HG03159 (cell line): ENCODE measurements at regions not wholly inside any gene's neighbourhood (a gene's known extent, or its start where the extent isn't known, plus 50 kb on each side); places are given as distances from the start of the nearest gene placed in this dataset.

ENCODE experiments used
- ATAC-seq: cut with Tn5 transposase; IDR thresholded peaks from one replicate; pipeline ENCODE4 v1.9.1; 2021; ENCODE audit warnings: mild to moderate bottlenecking, moderate library complexity; ENCODE audit not compliant: unreplicated experiment

- no peak for ATAC-seq
Observed at GRCh38 chr1:81366173-81366572, 434.6 kb upstream of the ADGRL2 start.

DNA sequence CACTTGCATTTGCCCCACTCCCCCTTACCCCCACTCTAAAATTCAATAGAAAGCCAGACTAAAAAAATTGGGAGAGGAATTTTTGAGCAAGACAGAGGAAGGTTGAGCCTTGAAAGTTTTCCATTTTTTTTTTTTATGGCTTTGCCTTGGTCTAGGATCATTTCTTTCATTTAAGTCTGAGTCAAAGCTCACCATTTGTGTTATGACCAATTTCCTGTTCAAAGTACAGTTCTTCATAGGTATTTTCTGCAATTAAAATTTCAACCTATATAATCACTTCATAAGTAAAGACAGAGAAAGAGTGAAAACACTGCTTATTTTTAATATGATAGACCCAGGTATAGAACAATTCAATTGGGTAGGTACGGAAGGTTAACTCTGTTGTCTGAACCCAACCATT is 436.6 kb upstream of the ADGRL2 start:
- no peak for ATAC-seq

DNA sequence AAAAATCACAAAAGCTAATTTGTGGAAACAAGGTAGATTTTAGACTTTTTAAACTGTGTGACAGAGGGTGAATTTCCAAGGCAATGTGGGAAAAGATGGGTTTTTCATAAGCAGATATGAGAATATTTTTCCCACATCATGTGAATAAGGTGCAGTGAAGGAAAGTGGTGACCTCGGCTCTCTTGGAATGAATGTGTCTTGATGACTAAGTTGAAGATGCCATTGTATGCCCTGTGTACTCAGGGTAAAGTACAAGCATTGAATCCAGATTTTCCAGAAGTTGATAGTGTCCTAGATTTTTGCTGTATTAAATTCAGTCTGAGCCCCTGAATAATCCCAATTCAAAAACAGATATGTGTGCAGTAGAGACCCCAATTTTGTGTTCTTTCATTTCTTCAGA is 442.6 kb upstream of the ADGRL2 start:
- no peak for ATAC-seq

GRCh38 chr1:81351864-81352263 is 448.9 kb upstream of the ADGRL2 start:
- no peak for ATAC-seq

- no peak for ATAC-seq
Observed at GRCh38 chr1:81349194-81349965, 451.4 kb upstream of the ADGRL2 start.

- ATAC-seq = no peak
Observed at GRCh38 chr1:81345110-81345509, 455.6 kb upstream of the ADGRL2 start.

DNA sequence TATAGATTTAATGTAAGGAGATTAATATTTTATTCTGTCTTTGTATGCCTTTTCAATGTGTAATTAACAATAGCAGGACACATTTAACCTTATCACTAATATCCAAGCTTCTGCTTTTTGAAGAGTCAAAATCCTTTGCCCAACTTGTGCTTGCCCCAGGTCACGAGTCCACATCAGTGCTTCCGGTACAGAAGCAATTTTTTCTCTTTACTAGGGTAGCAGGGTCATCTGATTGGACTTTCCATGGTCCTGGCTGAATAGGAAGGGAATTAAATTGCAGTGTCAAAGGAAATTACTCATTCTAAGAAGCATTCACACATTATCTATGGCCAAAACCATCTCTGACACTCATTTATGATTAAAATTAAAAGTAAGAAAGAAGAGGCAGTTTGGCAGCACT is 460.5 kb upstream of the ADGRL2 start:
- ATAC-seq = no peak

GRCh38 chr1:81337226-81337625 is 463.5 kb upstream of the ADGRL2 start:
- ATAC-seq = no peak

DNA sequence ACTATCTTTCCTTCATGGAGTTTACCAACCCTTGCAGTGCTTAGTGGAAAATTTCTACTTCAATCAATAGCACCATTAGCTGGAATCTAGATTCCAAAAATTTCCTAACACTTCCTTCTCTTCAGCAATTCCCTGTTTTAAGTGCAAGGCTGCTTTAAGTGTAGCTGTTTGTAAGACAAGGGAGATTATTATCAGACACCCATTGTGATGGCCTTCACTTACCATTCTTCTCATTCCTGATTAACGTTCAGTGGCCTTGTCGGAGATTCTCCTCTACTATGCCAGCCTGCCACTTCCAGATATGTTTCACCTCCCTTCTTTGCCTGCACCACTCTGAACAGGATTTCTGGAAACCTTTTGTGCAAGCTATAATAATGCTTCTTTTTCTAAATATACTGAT is 464.9 kb upstream of the ADGRL2 start:
- ATAC-seq = no peak

DNA sequence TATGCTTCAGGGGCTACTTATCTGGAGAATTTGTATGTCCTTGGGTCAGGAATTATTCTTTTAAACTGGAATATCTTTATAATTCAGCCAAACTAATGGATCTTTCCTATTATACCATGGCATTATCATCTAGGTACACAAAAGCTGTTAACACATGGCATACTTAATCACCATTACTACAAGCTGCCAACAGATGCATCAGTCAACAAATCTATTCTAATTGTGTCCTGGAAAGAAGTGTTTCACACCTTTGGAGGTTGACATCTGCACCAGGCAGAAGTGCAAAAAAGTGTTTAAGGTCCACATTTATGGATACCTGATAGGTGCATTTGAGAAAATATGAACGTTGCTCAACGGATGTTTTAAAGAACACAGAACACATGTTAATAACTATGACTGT is 470.2 kb upstream of the ADGRL2 start:
- ATAC-seq = no peak

GRCh38 chr1:81330111-81330510 is 470.6 kb upstream of the ADGRL2 start:
- no peak for ATAC-seq

DNA sequence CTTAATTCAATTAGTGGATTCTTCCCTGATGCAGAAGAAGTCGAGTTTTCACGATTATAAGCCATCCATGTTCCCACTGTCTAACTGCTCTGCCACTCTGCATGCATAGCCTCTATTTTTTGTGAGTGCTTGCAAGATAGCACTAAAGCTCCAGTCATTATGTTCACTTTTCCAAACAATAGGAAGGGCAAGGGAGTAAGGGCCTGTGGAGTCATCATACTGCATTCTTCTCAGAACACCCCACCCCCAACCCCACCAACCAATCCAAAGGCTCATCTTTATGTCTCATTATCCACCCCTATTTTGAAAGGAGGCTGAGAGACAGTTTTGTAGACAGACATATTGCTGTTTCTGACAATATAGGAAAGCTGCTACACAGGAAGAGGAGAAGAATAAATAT is 471.7 kb upstream of the ADGRL2 start:
- no peak for ATAC-seq

GRCh38 chr1:81327743-81328142 is 473.0 kb upstream of the ADGRL2 start:
- no peak for ATAC-seq

DNA sequence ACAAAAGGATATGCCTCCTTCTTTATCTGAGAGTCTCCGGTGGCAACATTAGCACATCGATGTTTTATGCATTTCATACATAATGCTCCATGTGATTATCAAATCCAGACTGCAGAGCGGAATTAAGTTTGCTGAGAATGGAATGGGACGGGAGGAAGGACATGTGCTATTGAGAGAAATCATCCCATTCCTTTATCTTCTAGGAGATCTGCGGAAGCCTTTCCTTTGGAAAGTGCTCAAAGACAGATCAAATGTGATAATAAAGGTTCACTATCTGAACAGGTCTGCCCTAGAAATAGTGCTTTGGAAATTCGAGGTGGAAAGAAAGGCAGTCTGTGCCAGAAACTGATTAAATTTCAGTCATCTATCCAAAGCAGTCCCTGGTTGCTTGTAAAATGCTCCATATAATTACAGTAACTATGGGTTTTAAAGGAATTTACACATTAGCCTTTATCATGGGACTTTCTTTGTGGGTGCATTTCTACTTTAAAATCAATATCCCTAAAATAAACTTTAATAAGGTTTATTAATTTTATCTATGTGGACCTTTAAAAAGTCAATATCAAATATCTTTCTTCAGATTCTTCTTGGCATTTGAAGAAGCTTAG is 473.5 kb upstream of the ADGRL2 start:
- no peak for ATAC-seq

DNA sequence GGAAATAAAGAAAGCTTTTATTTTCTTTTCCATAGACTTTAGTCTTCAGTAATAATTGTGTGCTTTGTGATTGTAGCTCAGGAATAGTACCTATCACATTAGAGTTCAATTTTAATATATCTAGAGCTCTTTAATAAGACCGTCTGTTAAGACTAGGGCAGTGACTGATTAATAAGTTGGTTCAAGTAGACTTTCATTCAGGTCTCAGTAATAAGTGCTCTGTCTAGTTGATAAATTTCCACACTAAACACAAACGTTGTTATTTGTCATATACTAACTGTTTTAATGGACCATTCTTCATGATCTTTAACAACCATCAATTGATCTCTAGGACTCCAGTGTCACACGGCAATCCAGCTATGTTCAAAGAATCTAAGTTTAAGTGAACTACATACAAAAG is 474.5 kb upstream of the ADGRL2 start:
- ATAC-seq = no peak

- no peak for ATAC-seq
Observed at GRCh38 chr1:81325397-81325796, 475.3 kb upstream of the ADGRL2 start.

DNA sequence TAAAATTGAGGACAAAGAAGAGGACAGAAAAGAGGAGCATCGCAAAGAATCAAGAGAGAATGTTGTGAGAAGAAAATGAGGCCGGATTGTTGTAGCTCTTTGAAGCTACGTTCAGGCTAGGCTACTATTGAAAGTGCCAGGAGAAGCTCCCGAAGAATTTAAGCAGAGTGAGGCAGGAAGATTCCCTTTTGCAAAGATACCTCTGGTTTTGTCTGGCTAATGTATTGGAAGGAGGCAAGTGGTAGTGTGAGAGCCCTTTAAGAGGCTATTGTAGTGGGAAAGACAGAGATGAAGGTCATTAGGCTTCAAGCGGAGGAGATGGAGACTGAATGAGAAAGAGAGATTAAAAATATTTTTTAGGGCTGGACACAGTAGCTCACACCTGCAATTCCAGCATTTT is 476.9 kb upstream of the ADGRL2 start:
- ATAC-seq = no peak

DNA sequence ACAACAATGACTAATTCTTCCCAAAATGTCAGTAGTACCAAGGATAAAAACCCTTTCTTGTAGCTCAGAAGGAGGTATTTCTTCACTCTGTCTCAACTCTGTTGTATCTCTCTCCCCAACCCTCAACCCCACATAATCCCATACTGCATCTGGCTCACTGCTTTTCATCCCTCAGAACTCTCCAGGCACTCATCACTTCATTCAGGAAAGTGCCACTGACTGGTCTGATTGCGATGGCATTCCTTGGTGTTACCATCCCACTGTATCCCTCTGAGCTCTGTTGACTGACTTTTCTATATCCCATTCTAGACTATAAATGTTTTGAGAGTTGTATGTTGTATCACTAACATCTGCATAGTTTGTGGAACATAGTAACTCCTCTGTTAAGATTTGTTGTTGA is 483.5 kb upstream of the ADGRL2 start:
- no peak for ATAC-seq

GRCh38 chr1:81314513-81315233 is 486.1 kb upstream of the ADGRL2 start:
- no peak for ATAC-seq

DNA sequence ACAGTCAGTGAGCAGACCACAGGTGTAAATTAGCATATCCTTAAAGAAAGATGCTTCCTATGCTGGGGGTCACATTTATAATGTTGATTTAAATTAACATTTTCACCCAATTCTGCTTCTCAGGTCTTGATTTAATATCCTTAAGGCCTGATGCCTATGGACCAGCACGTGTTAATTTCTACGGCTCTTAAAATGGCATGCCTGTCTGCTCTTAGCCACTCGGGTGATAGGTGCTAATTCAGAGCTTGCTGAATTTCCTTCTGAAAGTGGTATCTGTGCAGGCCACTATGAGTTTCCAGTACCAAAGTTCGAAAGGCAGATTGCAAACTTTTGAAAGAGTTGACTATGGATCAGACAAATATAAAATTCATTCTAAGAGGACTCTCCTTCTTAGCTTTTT is 487.4 kb upstream of the ADGRL2 start:
- ATAC-seq = no peak

DNA sequence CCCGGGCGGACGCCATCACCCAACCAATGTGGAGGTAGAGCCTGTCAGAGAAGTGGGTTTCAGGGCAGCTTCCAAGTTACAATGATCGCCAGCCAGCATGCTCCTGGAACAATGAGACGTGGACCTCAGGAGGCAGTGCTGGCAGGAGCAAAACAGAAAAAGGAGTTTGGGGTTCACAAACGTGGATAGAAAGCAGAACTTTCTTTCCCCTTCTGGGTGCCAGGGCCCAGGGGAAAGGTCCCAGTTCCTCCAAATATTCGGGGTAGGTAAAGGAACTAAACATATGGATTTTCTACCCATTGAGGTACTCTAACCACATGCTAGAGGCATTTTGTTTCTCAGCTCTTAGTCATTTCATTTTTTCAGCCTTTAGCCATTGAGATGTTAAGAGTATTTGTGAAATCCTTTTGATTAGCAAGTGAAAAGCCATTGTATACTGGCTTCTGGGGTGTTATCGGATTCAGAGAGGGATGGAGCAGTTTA is 488.4 kb upstream of the ADGRL2 start:
- ATAC-seq = no peak

DNA sequence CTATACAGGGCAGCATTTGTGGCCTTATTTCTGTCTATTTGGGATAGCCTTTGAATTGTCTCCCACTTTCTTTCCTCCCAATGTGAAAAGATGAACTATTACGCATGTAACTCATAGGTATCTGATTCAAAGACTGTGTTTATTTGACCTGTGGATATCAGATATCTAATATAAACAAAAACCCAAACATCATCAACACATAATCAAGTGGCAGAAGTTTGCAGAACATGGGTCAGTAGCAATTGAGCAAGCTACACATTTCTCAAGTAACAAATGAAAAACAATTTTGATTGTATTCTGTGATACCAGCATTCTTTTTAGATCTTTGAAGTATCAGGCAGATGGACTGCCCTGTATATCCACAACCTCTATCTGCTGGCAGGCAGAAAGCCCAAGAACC is 490.5 kb upstream of the ADGRL2 start:
- no peak for ATAC-seq
